ENCODE measurements at regions not wholly inside any gene's neighbourhood (a gene's known extent, or its start where the extent isn't known, plus 50 kb on each side); places are given as distances from the start of the nearest gene placed in this dataset.

DNA sequence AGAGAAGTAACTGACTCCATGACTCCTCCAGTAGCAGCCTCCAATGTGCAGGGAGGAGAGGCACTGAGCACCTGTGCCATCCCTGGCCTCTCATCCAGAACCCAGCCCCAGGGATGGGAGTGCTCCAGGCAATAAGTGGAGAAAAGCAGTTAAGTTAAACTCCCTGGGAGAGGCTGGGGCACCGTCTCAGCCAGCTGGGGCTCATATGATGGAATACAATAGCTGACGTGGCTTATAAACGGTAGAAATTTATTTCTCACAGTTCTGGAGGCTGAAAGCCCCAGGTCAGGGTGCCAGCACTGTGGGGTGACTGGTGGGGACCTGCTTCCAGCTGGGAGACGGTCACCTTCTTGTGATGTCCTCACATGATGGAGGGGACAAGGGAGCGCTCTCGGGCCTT, 94.7 kb downstream of the RAMP3 start:
- no peak for TF ChIP-seq YY1 (IDR thresholded peaks at IDR 0.05; ENCODE audit: low read depth)
- TF ChIP-seq ZBTB7A (IDR thresholded peaks at IDR 0.05; ENCODE audit: low read depth) = no peak
- TF ChIP-seq RAD21 (IDR thresholded peaks at IDR 0.05; ENCODE audit: low read depth) = no peak
- no peak for TF ChIP-seq EP300 (IDR thresholded peaks at IDR 0.05; ENCODE audit: borderline replicate concordance)
- TF ChIP-seq TCF12 (IDR thresholded peaks at IDR 0.05; ENCODE audit: low read depth) = no peak
- TF ChIP-seq, protein P1, sequence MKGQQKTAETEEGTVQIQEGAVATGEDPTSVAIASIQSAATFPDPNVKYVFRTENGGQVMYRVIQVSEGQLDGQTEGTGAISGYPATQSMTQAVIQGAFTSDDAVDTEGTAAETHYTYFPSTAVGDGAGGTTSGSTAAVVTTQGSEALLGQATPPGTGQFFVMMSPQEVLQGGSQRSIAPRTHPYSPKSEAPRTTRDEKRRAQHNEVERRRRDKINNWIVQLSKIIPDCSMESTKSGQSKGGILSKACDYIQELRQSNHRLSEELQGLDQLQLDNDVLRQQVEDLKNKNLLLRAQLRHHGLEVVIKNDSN (IDR thresholded peaks at IDR 0.05) = no peak
- no peak for TF ChIP-seq NFIC (IDR thresholded peaks at IDR 0.05)
- TF ChIP-seq FOXM1 (IDR thresholded peaks at IDR 0.05; ENCODE audit: borderline replicate concordance, low read depth) = no peak
- TF ChIP-seq EGR1 (IDR thresholded peaks at IDR 0.05) = no peak
- TF ChIP-seq CREB1 (IDR thresholded peaks at IDR 0.05; ENCODE audit: low read depth) = no peak
- no peak for TF ChIP-seq TEAD4 (IDR thresholded peaks at IDR 0.05)
- TF ChIP-seq TAF1 (IDR thresholded peaks at IDR 0.05; ENCODE audit: low read depth) = no peak
- TF ChIP-seq, protein P2, sequence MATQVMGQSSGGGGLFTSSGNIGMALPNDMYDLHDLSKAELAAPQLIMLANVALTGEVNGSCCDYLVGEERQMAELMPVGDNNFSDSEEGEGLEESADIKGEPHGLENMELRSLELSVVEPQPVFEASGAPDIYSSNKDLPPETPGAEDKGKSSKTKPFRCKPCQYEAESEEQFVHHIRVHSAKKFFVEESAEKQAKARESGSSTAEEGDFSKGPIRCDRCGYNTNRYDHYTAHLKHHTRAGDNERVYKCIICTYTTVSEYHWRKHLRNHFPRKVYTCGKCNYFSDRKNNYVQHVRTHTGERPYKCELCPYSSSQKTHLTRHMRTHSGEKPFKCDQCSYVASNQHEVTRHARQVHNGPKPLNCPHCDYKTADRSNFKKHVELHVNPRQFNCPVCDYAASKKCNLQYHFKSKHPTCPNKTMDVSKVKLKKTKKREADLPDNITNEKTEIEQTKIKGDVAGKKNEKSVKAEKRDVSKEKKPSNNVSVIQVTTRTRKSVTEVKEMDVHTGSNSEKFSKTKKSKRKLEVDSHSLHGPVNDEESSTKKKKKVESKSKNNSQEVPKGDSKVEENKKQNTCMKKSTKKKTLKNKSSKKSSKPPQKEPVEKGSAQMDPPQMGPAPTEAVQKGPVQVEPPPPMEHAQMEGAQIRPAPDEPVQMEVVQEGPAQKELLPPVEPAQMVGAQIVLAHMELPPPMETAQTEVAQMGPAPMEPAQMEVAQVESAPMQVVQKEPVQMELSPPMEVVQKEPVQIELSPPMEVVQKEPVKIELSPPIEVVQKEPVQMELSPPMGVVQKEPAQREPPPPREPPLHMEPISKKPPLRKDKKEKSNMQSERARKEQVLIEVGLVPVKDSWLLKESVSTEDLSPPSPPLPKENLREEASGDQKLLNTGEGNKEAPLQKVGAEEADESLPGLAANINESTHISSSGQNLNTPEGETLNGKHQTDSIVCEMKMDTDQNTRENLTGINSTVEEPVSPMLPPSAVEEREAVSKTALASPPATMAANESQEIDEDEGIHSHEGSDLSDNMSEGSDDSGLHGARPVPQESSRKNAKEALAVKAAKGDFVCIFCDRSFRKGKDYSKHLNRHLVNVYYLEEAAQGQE (IDR thresholded peaks at IDR 0.05; ENCODE audit: low read depth) = no peak
- TF ChIP-seq CEBPB (IDR thresholded peaks at IDR 0.05) = no peak
- TF ChIP-seq, protein P3, sequence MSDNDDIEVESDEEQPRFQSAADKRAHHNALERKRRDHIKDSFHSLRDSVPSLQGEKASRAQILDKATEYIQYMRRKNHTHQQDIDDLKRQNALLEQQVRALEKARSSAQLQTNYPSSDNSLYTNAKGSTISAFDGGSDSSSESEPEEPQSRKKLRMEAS (IDR thresholded peaks at IDR 0.05) = no peak

DNA sequence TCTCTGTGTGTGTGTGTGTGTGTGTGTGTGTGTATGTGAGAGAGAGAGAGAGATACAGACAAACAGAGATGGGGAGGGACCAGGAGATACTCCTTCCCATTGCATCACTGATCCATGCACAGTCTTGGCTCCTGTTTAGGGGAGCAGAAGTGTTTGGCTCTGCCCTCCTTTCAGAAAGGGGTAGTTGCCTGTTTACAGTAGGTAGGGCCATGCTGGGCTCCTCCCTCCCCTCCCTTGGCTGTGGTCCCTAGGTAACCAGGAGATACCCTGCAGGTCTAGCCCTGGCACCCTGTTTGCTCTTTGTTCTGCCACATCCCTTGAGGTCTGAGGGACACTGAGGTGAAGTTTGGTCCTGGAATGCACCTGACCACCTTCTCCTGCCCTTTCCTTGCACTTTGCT, 95.3 kb downstream of the RAMP3 start:
- no peak for TF ChIP-seq TCF12 (IDR thresholded peaks at IDR 0.05; ENCODE audit: low read depth)
- TF ChIP-seq, protein P2 (IDR thresholded peaks at IDR 0.05; ENCODE audit: low read depth) = no peak
- TF ChIP-seq CEBPB (IDR thresholded peaks at IDR 0.05) = no peak
- TF ChIP-seq, protein P1 (IDR thresholded peaks at IDR 0.05) = no peak
- no peak for TF ChIP-seq TEAD4 (IDR thresholded peaks at IDR 0.05)
- no peak for TF ChIP-seq TAF1 (IDR thresholded peaks at IDR 0.05; ENCODE audit: low read depth)
- no peak for TF ChIP-seq NFIC (IDR thresholded peaks at IDR 0.05)
- TF ChIP-seq RAD21 (IDR thresholded peaks at IDR 0.05; ENCODE audit: low read depth) = no peak

DNA sequence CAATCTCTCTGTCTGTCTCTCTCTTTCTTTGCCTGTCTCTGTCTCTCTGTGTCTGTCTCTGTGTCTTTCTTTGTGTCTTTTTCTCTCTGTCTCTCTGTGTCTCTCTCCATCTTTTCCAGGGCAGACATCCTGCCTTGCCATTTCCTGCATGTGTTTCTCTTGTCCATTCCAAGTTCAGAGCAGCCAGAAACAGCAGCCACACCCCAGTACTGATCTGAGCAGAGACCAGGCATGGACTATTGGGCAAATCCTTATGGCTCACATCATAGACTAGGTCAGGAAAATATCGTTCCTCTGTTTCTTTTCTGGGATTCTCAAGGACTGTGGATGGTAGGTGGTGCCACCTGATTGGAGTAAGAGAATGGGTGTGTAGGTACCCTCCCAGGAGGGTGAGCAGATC, 95.8 kb downstream of the RAMP3 start:
- TF ChIP-seq RAD21 (IDR thresholded peaks at IDR 0.05; ENCODE audit: low read depth) (no peak), TAF1 (IDR thresholded peaks at IDR 0.05; ENCODE audit: low read depth) (no peak), TCF12 (IDR thresholded peaks at IDR 0.05; ENCODE audit: low read depth) (no peak), CEBPB (IDR thresholded peaks at IDR 0.05) (no peak), ZBTB7A (IDR thresholded peaks at IDR 0.05; ENCODE audit: low read depth) (no peak), EGR1 (IDR thresholded peaks at IDR 0.05) (no peak), TEAD4 (IDR thresholded peaks at IDR 0.05) (no peak), NFIC (IDR thresholded peaks at IDR 0.05) (no peak), YY1 (IDR thresholded peaks at IDR 0.05; ENCODE audit: low read depth) (no peak), CREB1 (IDR thresholded peaks at IDR 0.05; ENCODE audit: low read depth) (no peak), EP300 (IDR thresholded peaks at IDR 0.05; ENCODE audit: borderline replicate concordance) (no peak), FOXM1 (IDR thresholded peaks at IDR 0.05; ENCODE audit: borderline replicate concordance, low read depth) (no peak)
- TF ChIP-seq, protein P1 (IDR thresholded peaks at IDR 0.05) = no peak
- TF ChIP-seq, protein P3 (IDR thresholded peaks at IDR 0.05) = no peak
- TF ChIP-seq, protein P2 (IDR thresholded peaks at IDR 0.05; ENCODE audit: low read depth) = no peak

DNA sequence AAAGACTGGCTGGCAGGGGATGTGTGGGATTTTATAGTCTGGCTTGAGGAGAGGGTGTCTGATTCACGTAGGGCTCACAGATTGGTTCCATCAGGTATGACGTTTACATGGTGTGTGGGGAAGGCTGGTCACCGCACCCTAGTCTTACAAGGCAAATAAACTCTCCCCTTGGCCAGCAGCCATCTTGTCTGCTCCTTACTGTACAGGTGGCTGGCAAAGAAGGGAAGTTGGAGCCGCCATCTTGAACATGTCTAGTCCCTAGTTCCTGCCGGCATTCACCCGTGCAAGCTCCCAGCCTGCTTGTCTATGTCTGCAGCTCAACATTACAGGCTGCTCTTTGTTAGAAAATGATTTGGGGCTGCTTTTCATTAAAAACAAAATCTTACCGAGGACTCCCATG, 97.6 kb downstream of the RAMP3 start:
- TF ChIP-seq TAF1 (IDR thresholded peaks at IDR 0.05; ENCODE audit: low read depth) = no peak
- no peak for TF ChIP-seq FOXM1 (IDR thresholded peaks at IDR 0.05; ENCODE audit: borderline replicate concordance, low read depth)
- TF ChIP-seq EP300 (IDR thresholded peaks at IDR 0.05; ENCODE audit: borderline replicate concordance) = no peak
- TF ChIP-seq YY1 (IDR thresholded peaks at IDR 0.05; ENCODE audit: low read depth) = no peak
- TF ChIP-seq NFIC (IDR thresholded peaks at IDR 0.05) = no peak
- no peak for TF ChIP-seq ZBTB7A (IDR thresholded peaks at IDR 0.05; ENCODE audit: low read depth)
- no peak for TF ChIP-seq TCF12 (IDR thresholded peaks at IDR 0.05; ENCODE audit: low read depth)
- no peak for TF ChIP-seq TEAD4 (IDR thresholded peaks at IDR 0.05)
- TF ChIP-seq, protein P1 (IDR thresholded peaks at IDR 0.05) = no peak
- no peak for TF ChIP-seq CREB1 (IDR thresholded peaks at IDR 0.05; ENCODE audit: low read depth)
- TF ChIP-seq EGR1 (IDR thresholded peaks at IDR 0.05) = no peak
- TF ChIP-seq CEBPB (IDR thresholded peaks at IDR 0.05) = no peak
- TF ChIP-seq RAD21 (IDR thresholded peaks at IDR 0.05; ENCODE audit: low read depth) = no peak
- TF ChIP-seq, protein P3 (IDR thresholded peaks at IDR 0.05) = no peak
- TF ChIP-seq, protein P2 (IDR thresholded peaks at IDR 0.05; ENCODE audit: low read depth) = no peak

All from Ishikawa (cell line).